PFSK-1 (cell line): ENCODE measurements at regions not wholly inside any gene's neighbourhood (a gene's known extent, or its start where the extent isn't known, plus 50 kb on each side); places are given as distances from the start of the nearest gene placed in this dataset.

ENCODE experiments used
- FOXP2 ChIP-seq: optimal IDR thresholded peaks from 2 replicates; pipeline ENCODE3; 2011; ENCODE audit warnings: borderline replicate concordance, control low read depth, inconsistent platforms; ENCODE audit not compliant: insufficient read depth; ENCODE audit errors: extremely low read length, extremely low read depth
- POLR2AphosphoS5 ChIP-seq: IDR thresholded peaks from 2 replicates; pipeline ENCODE4 v1.6.1; 2012; ENCODE audit warnings: low read depth, mild to moderate bottlenecking, control low read depth, low read length, moderate library complexity
- REST ChIP-seq, 2 experiments: IDR thresholded peaks; 2 replicates each; pipeline versions ENCODE4 v1.6.1 to v1.8.0; 2011 to 2012; ENCODE audit warnings: low read depth in 2 of 2, low read length in 2 of 2, control low read depth in 1 of 2, inconsistent platforms in 1 of 2, mild to moderate bottlenecking in 1 of 2, moderate library complexity in 1 of 2; ENCODE audit not compliant: insufficient read depth in 1 of 2
- SIN3A ChIP-seq: IDR thresholded peaks from 2 replicates; pipeline ENCODE4 v1.6.1; 2012; ENCODE audit warnings: mild to moderate bottlenecking, low read length, moderate library complexity, borderline replicate concordance; ENCODE audit not compliant: insufficient read depth
- TAF1 ChIP-seq: IDR thresholded peaks from 2 replicates; pipeline ENCODE4 v1.6.1; 2012; ENCODE audit warnings: low read length, control low read depth, borderline replicate concordance; ENCODE audit not compliant: insufficient read depth

GRCh38 chr1:98005326-98006010 is 84.6 kb upstream of the DPYD start:
- no peak for TF ChIP-seq TAF1
- TF ChIP-seq REST (IDR thresholded peaks at IDR 0.05; ENCODE audit: insufficient read depth in 1 of 2, low read depth in 2 of 2, low read length in 2 of 2), result no peak
- no peak for TF ChIP-seq SIN3A
- TF ChIP-seq POLR2AphosphoS5, result no peak
- no peak for TF ChIP-seq FOXP2

- no peak for TF ChIP-seq TAF1
Measured at GRCh38 chr1:98003442-98003841, 82.6 kb upstream of the DPYD start.

GRCh38 chr1:98002288-98002687 is 81.5 kb upstream of the DPYD start:
- TF ChIP-seq TAF1 (no peak), REST (IDR thresholded peaks at IDR 0.05; ENCODE audit: insufficient read depth in 1 of 2, low read depth in 2 of 2, low read length in 2 of 2) (no peak), FOXP2 (no peak), POLR2AphosphoS5 (no peak), SIN3A (no peak)

GRCh38 chr1:98001764-98002163 is 80.9 kb upstream of the DPYD start:
- no peak for TF ChIP-seq FOXP2
- TF ChIP-seq TAF1, result no peak
- no peak for TF ChIP-seq SIN3A
- no peak for TF ChIP-seq REST (IDR thresholded peaks at IDR 0.05; ENCODE audit: insufficient read depth in 1 of 2, low read depth in 2 of 2, low read length in 2 of 2)
- no peak for TF ChIP-seq POLR2AphosphoS5

- no peak for TF ChIP-seq FOXP2
- no peak for TF ChIP-seq POLR2AphosphoS5
- no peak for TF ChIP-seq REST (IDR thresholded peaks at IDR 0.05; ENCODE audit: insufficient read depth in 1 of 2, low read depth in 2 of 2, low read length in 2 of 2)
- TF ChIP-seq SIN3A, result no peak
- TF ChIP-seq TAF1, result no peak
Measured at GRCh38 chr1:97999320-97999719, 78.5 kb upstream of the DPYD start.
